Gastrocnemius medialis (tissue), 4 donors: ENCODE measurements at regions not wholly inside any gene's neighbourhood (a gene's known extent, or its start where the extent isn't known, plus 50 kb on each side); places are given as distances from the start of the nearest gene placed in this dataset.

Source experiments
- ATAC-seq, 2 donors: fragments of 150-250 bp; one replicate each; pipeline ENCODE4 v1.9.1; 2016
- DNase-seq, 2 donors: peaks; one replicate each; pipeline ENCODE4 v3.0.0-alpha.2; 2019
- H3K27ac ChIP-seq, 4 donors: fragments of 200-600 bp; sonication (generic); 1 replicate in 1 of 4; 2 replicates in 3 of 4; pipeline ENCODE4 v1.5.1; 2016 to 2018; ENCODE audit warnings: mild to moderate bottlenecking in 2 of 4, moderate library complexity in 1 of 4
- H3K27me3 ChIP-seq, 3 donors: fragments of 200-600 bp; sonication (generic) in 2 of 3; 1 replicate in 1 of 3; 2 replicates in 2 of 3; pipeline versions ENCODE4 v1.5.1 to v1.6.0; 2016 to 2019; ENCODE audit warnings: mild to moderate bottlenecking in 1 of 3, moderate library complexity in 1 of 3
- H3K36me3 ChIP-seq, 2 donors: fragments of 200-600 bp; sonication (generic) in 1 of 2; one replicate each; pipeline ENCODE4 v1.5.1; 2017 to 2018
- H3K4me1 ChIP-seq, 2 donors: fragments of 200-600 bp; sonication (generic) in 1 of 2; one replicate each; pipeline ENCODE4 v1.5.1; 2016 to 2017; ENCODE audit warnings: mild to moderate bottlenecking in 2 of 2
- H3K4me3 ChIP-seq, 4 donors: fragments of 200-600 bp; sonication (generic) in 3 of 4; 1 replicate in 1 of 4; 2 replicates in 3 of 4; pipeline ENCODE4 v1.5.1; 2016 to 2019; ENCODE audit warnings: mild to moderate bottlenecking in 2 of 4
- H3K9me3 ChIP-seq, 3 donors: fragments of 200-600 bp; sonication (generic) in 2 of 3; 1 replicate in 1 of 3; 2 replicates in 2 of 3; pipeline ENCODE4 v1.5.1; 2016 to 2019
- POLR2A ChIP-seq, 2 donors: fragments of 450-650 bp; IDR thresholded peaks; one replicate each; pipeline ENCODE4 v1.6.1; 2017; ENCODE audit warnings: antibody characterized with exemption in 2 of 2, mild to moderate bottlenecking in 2 of 2, moderate library complexity in 2 of 2
- in situ Hi-C, 4 donors: fragments of 200-750 bp; cut with MboI; loops; one replicate each; pipeline versions ENCODE4 v1.15.0 to v1.8.0; 2017; ENCODE audit warnings: low sequenced_read_pairs in 4 of 4
- intact Hi-C: fragments of 100-400 bp; cut with DNase I; formaldehyde crosslinking; loops from one replicate; pipeline ENCODE4 v1.15.1; 2023; ENCODE audit warnings: low total_unique reads
- TF ChIP-seq, protein P1 (sequence below), 5 experiments: fragments of 450-650 bp in 3 of 5; fragments of 200-600 bp in 2 of 5; sonication (generic) in 2 of 5; IDR thresholded peaks in 4 of 5; conservative IDR thresholded peaks in 1 of 5; 1 replicate in 4 of 5; 2 replicates in 1 of 5; pipeline ENCODE4 v1.5.1; 2016 to 2019; ENCODE audit warnings: antibody characterized with exemption in 5 of 5, mild to moderate bottlenecking in 3 of 5, moderate library complexity in 3 of 5

DNA sequence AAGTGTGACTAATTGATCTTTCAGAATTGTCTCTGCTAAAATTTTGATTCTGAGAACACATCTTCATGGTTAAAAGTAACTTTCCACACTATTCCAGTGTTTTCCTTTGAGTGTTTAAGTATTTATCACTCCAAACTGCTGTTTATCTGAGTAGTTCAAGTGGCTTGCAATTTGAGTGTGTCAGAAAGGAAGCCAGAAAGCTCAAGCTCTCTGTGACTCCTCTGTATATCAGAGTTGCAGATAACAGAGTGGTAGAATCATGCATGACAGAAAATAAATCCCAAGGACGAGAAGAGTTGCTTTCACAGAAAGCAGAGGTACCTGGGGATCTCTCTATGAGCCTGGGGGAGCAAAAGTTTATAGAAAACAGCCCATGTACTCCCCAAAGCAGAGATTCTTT lies 130.0 kb downstream of the CYB561 start:
- Histone ChIP-seq H3K36me3 (no peaks in the 10 kb centered on the region), H3K27ac (no peak overlapping the region), H3K4me1 (no peaks in the 10 kb centered on the region), H3K27me3 (no peaks in the 10 kb centered on the region), H3K9me3 (no peaks in the 10 kb centered on the region), H3K4me3 (no peak overlapping the region)
- no peak for DNase-seq
- no peak for ATAC-seq
- in situ Hi-C loops, result no loop called here
- intact Hi-C loops, result no loop called here
- TF ChIP-seq, protein P1, sequence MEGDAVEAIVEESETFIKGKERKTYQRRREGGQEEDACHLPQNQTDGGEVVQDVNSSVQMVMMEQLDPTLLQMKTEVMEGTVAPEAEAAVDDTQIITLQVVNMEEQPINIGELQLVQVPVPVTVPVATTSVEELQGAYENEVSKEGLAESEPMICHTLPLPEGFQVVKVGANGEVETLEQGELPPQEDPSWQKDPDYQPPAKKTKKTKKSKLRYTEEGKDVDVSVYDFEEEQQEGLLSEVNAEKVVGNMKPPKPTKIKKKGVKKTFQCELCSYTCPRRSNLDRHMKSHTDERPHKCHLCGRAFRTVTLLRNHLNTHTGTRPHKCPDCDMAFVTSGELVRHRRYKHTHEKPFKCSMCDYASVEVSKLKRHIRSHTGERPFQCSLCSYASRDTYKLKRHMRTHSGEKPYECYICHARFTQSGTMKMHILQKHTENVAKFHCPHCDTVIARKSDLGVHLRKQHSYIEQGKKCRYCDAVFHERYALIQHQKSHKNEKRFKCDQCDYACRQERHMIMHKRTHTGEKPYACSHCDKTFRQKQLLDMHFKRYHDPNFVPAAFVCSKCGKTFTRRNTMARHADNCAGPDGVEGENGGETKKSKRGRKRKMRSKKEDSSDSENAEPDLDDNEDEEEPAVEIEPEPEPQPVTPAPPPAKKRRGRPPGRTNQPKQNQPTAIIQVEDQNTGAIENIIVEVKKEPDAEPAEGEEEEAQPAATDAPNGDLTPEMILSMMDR (IDR thresholded peaks at IDR 0.05 in 4 of 5, conservative IDR thresholded peaks at IDR 0.05 in 1 of 5), result no peak
- no peak for TF ChIP-seq POLR2A (IDR thresholded peaks at IDR 0.05)

DNA sequence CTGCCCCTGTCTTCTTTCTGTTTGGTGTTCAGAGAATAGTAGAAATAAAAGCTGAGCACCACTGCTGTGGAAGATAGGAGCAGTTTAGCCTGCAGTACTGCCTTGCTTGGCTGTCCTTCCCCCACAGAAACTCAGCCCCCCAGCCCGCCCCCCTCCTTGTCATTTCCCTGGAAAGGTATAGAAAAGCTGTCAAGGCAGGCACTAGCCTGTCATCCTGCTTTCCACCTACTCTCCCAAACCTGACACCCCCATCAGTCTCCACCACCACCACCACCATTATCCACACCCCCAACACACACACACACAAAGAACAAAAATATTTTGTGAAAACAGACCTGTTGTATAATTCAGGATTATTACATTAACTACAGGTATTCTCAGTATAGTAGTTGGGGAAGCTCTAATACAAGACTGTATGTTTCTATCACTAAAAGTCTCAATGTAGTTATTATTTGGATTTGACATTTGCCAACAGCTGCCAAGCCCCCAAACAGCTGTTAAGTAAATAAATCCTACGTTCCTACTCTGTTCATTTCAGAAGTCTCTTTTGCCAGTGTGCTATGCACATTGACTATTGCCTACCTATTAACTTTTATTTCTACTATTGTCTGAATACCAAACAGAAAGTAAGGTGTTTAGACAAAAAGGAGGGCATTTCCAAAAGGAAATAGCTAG lies 128.8 kb downstream of the CYB561 start:
- ATAC-seq (no peak), DNase-seq (no peak)
- Histone ChIP-seq H3K27me3 (no peaks in the 10 kb centered on the region), H3K9me3 (no peaks in the 10 kb centered on the region), H3K4me1 (no peaks in the 10 kb centered on the region), H3K36me3 (no peaks in the 10 kb centered on the region), H3K27ac (no peak overlapping the region), H3K4me3 (no peak overlapping the region)
- in situ Hi-C loops, result no loop called here
- intact Hi-C loops, result no loop called here
- TF ChIP-seq POLR2A (IDR thresholded peaks at IDR 0.05), result no peak
- TF ChIP-seq, protein P1 (IDR thresholded peaks at IDR 0.05 in 4 of 5, conservative IDR thresholded peaks at IDR 0.05 in 1 of 5), result no peak

DNA sequence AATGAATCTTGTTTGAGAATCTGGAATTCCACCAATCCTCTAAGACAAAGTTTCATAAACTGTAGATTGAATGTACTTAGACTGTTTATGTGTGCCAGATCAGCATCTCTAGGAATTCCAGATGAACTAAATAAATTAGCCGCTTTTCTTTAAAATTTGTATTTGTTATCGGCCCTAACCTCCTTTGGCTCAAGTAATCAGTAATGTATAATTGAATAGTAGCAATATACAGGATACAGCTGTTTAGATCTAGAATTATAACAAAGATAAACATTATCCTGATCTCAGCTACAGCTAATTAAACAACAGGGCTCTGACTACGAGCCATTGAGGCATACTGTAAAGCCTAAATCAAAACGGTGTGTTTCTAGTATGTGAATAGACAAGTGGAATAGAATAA lies 120.3 kb downstream of the CYB561 start:
- no peak for TF ChIP-seq POLR2A (IDR thresholded peaks at IDR 0.05)
- TF ChIP-seq, protein P1 (IDR thresholded peaks at IDR 0.05 in 4 of 5, conservative IDR thresholded peaks at IDR 0.05 in 1 of 5), result no peak
- no peak overlapping the region for H3K4me3 ChIP-seq
- no peaks in the 10 kb centered on the region for H3K27me3 ChIP-seq
- H3K4me1 ChIP-seq, result no peaks in the 10 kb centered on the region
- DNase-seq (no peak), ATAC-seq (no peak)
- in situ Hi-C loops, result no loop called here
- intact Hi-C loops, result no loop called here
- no peak overlapping the region for H3K27ac ChIP-seq
- H3K9me3 ChIP-seq, result no peaks in the 10 kb centered on the region
- no peaks in the 10 kb centered on the region for H3K36me3 ChIP-seq

GRCh38 chr17:63329876-63330275 lies 116.2 kb downstream of the CYB561 start:
- ATAC-seq, result no peak
- Histone ChIP-seq H3K27me3 (no peaks in the 10 kb centered on the region), H3K9me3 (no peaks in the 10 kb centered on the region), H3K4me1 (no peaks in the 10 kb centered on the region), H3K36me3 (no peaks in the 10 kb centered on the region), H3K4me3 (no peak overlapping the region), H3K27ac (no peak overlapping the region)
- no peak for DNase-seq
- in situ Hi-C loops (no loop called here), intact Hi-C loops (no loop called here)
- no peak for TF ChIP-seq POLR2A (IDR thresholded peaks at IDR 0.05)
- TF ChIP-seq, protein P1 (IDR thresholded peaks at IDR 0.05 in 4 of 5, conservative IDR thresholded peaks at IDR 0.05 in 1 of 5), result no peak
